HepG2 (cell line): ENCODE measurements at regions not wholly inside any gene's neighbourhood (a gene's known extent, or its start where the extent isn't known, plus 50 kb on each side); places are given as distances from the start of the nearest gene placed in this dataset.

Experiments
- ATAC-seq: fragments of 200-7000 bp; cut with Tn5 transposase; 3 replicates; pipeline ENCODE4 v1.9.1; 2020; ENCODE audit warnings: mild to moderate bottlenecking, moderate library complexity
- BruUV-seq: library from RNA; stranded (reverse); fragments of 400-500 nt; replicated peaks from 2 replicates; lab custom pipeline; 2021; lab: Mats Ljungman, UMichigan
- CTCF ChIA-PET: fragments of 300-600 bp; formaldehyde crosslinking; extraction: SDS; loops from one replicate; lab custom pipeline; 2021; ENCODE audit warnings: low total read pairs, inconsistent platforms, low intra/inter-chr PET ratio; lab: Yijun Ruan, JAX
- POLR2A ChIA-PET: fragments of 350-600 bp; sonication (Branson Sonifier 250); formaldehyde crosslinking; loops from one replicate; lab custom pipeline; 2020; ENCODE audit warnings: antibody characterized with exemption, inconsistent platforms; lab: Yijun Ruan, JAX
- DNase-seq: peaks from one replicate; pipeline ENCODE4 v3.0.0-alpha.2; 2015; ENCODE audit warnings: low spot score
- FAIRE-seq: peaks from 3 replicates; lab custom pipeline; 2011; peaks lifted over from hg19 to GRCh38; lab: Jason Lieb, UNC
- H2AFZ ChIP-seq: one replicate; pipeline ENCODE4 v1.6.1; 2011; ENCODE audit warnings: low read length, inconsistent platforms
- H3K27ac ChIP-seq: fragments of 300-600 bp; 3 replicates; pipeline ENCODE4 v1.8.0; 2011; ENCODE audit warnings: mixed run types, mild to moderate bottlenecking, mixed read lengths, low read length, inconsistent platforms; ENCODE audit not compliant: insufficient read depth; ENCODE audit errors: extremely low read length
- H3K27me3 ChIP-seq, 2 experiments: fragments of 200-600 bp in 1 of 2; 2 replicates in 1 of 2; 3 replicates in 1 of 2; pipeline versions ENCODE4 v1.6.0 to v1.8.0; 2011; ENCODE audit warnings: low read length in 2 of 2, mild to moderate bottlenecking in 2 of 2, moderate library complexity in 2 of 2, inconsistent platforms in 1 of 2; ENCODE audit not compliant: insufficient read depth in 2 of 2, control insufficient read depth in 1 of 2
- H3K36me3 ChIP-seq, 2 experiments: fragments of 200-600 bp in 1 of 2; replicated peaks in 1 of 2; 2 replicates in 1 of 2; 3 replicates in 1 of 2; pipeline versions ENCODE4 v1.5.1 to v1.8.0; 2011; ENCODE audit warnings: low read length in 2 of 2, inconsistent platforms in 1 of 2; ENCODE audit not compliant: insufficient read depth in 2 of 2, control insufficient read depth in 1 of 2
- H3K4me1 ChIP-seq: 2 replicates; pipeline ENCODE4 v1.5.1; 2012; ENCODE audit warnings: low read length, inconsistent platforms; ENCODE audit not compliant: insufficient read depth
- H3K4me2 ChIP-seq: 2 replicates; pipeline ENCODE4 v1.6.0; 2011; ENCODE audit warnings: low read depth, low read length, inconsistent platforms
- H3K4me3 ChIP-seq, 3 experiments: fragments of 200-600 bp in 1 of 3; sonication (generic), shearing (Covaris generic) in 1 of 3; replicated peaks in 1 of 3; 2 replicates each; pipeline ENCODE4 v1.5.1; 2011 to 2016; ENCODE audit warnings: low read length in 3 of 3, inconsistent platforms in 2 of 3, low read depth in 2 of 3, mild to moderate bottlenecking in 2 of 3, control low read depth in 1 of 3, mixed read lengths in 1 of 3; ENCODE audit not compliant: insufficient read depth in 1 of 3
- H3K79me2 ChIP-seq: one replicate; pipeline ENCODE4 v1.6.1; 2011; ENCODE audit warnings: low read length, inconsistent platforms; ENCODE audit not compliant: insufficient read depth
- H3K9ac ChIP-seq: 2 replicates; pipeline ENCODE4 v1.6.0; 2011; ENCODE audit warnings: mild to moderate bottlenecking, low read depth, low read length, inconsistent platforms; ENCODE audit not compliant: insufficient read depth
- H3K9me3 ChIP-seq: 2 replicates; pipeline ENCODE4 v1.5.1; 2012; ENCODE audit warnings: mild to moderate bottlenecking, low read length
- H4K20me1 ChIP-seq: 2 replicates; pipeline ENCODE4 v1.6.0; 2011; ENCODE audit warnings: inconsistent platforms, mild to moderate bottlenecking, low read length, moderate library complexity; ENCODE audit not compliant: insufficient read depth
- HNRNPK ChIP-seq: fragments of 200-400 bp; formaldehyde crosslinking; IDR thresholded peaks from 2 replicates; pipeline ENCODE4 v1.6.1; 2018; ENCODE audit warnings: low read length, low read depth, moderate library complexity, mild to moderate bottlenecking; ENCODE audit not compliant: poor library complexity, severe bottlenecking
- MAZ ChIP-seq, 2 experiments: sonication (generic) in 1 of 2; formaldehyde crosslinking in 1 of 2; IDR thresholded peaks; 2 replicates each; pipeline versions ENCODE4 v1.5.0 to v1.6.1; 2012 to 2020; ENCODE audit warnings: low read depth in 2 of 2, mild to moderate bottlenecking in 2 of 2, borderline replicate concordance in 1 of 2, improper control_type of control experiment in 1 of 2, low read length in 1 of 2, missing genetic modification reagents in 1 of 2, moderate library complexity in 1 of 2
- MEIS2 ChIP-seq: sonication (generic); formaldehyde crosslinking; IDR thresholded peaks from 2 replicates; pipeline ENCODE4 v1.9.0; 2021; ENCODE audit warnings: mild to moderate bottlenecking, missing genetic modification reagents
- NBN ChIP-seq: fragments of 450-650 bp; conservative IDR thresholded peaks from 2 replicates; pipeline ENCODE4 v1.6.1; 2017
- SMAD1 ChIP-seq: sonication (generic); formaldehyde crosslinking; IDR thresholded peaks from 2 replicates; pipeline ENCODE4 v1.4.0; 2020; ENCODE audit warnings: missing genetic modification reagents, low read depth, mild to moderate bottlenecking, borderline replicate concordance
- SRSF1 ChIP-seq: fragments of 200-400 bp; formaldehyde crosslinking; optimal IDR thresholded peaks from 2 replicates; pipeline ENCODE3; 2017; ENCODE audit warnings: mild to moderate bottlenecking, low read depth, low read length, moderate library complexity
- ZFYVE20 ChIP-seq: sonication (generic); formaldehyde crosslinking; IDR thresholded peaks from 2 replicates; pipeline ENCODE4 v1.8.0; 2023; ENCODE audit warnings: low read depth, mild to moderate bottlenecking, moderate library complexity, missing genetic modification reagents, borderline replicate concordance
- ZNF282 ChIP-seq: fragments of 450-650 bp; IDR thresholded peaks from 2 replicates; pipeline ENCODE4 v1.6.1; 2018; ENCODE audit not compliant: partially characterized antibody
- ZNF737 ChIP-seq: sonication (generic); formaldehyde crosslinking; IDR thresholded peaks from 2 replicates; pipeline ENCODE4 v1.5.0; 2020; ENCODE audit warnings: missing genetic modification reagents, mild to moderate bottlenecking, borderline replicate concordance
- ZNF746 ChIP-seq: sonication (generic); formaldehyde crosslinking; IDR thresholded peaks from 2 replicates; pipeline ENCODE4 v1.8.0; 2022; ENCODE audit warnings: mild to moderate bottlenecking, missing genetic modification reagents
- ZNF883 ChIP-seq: sonication (generic); formaldehyde crosslinking; IDR thresholded peaks from 2 replicates; pipeline ENCODE4 v1.5.1; 2020; ENCODE audit warnings: mild to moderate bottlenecking, missing genetic modification reagents; ENCODE audit errors: not compliant biosample characterization
- WGBS: methylation state at CpG from one replicate; pipeline ENCODE4 v1.1.6; 2017; ENCODE audit warnings: low lambda C conversion rate; 5-methylcytosine and 5-hydroxymethylcytosine counted together
- in situ Hi-C: cut with HindIII; loops from 2 replicates; pipeline ENCODE4 v1.10.0; 2017; ENCODE audit warnings: low pct_unique_long_range_greater_than_20kb; ENCODE audit not compliant: extremely low pct_ligation_motif_present
- intact Hi-C: fragments of 100-400 bp; cut with micrococcal nuclease; formaldehyde crosslinking; loops from one replicate; pipeline ENCODE4 v1.10.0; 2022; ENCODE audit not compliant: unreplicated experiment
- TF ChIP-seq, protein P1 (sequence below): IDR thresholded peaks from 2 replicates; pipeline ENCODE4 v1.6.1; 2016; ENCODE audit warnings: missing biosample characterization, missing genetic modification reagents, low read depth
- TF ChIP-seq, protein P2 (sequence below): sonication (generic); formaldehyde crosslinking; IDR thresholded peaks from 2 replicates; pipeline ENCODE4 v1.4.0; 2020; ENCODE audit warnings: mild to moderate bottlenecking, missing genetic modification reagents
- TF ChIP-seq, protein P3 (sequence below): sonication (generic); formaldehyde crosslinking; IDR thresholded peaks from 2 replicates; pipeline ENCODE4 v1.5.1; 2020; ENCODE audit warnings: mild to moderate bottlenecking, missing genetic modification reagents

DNA sequence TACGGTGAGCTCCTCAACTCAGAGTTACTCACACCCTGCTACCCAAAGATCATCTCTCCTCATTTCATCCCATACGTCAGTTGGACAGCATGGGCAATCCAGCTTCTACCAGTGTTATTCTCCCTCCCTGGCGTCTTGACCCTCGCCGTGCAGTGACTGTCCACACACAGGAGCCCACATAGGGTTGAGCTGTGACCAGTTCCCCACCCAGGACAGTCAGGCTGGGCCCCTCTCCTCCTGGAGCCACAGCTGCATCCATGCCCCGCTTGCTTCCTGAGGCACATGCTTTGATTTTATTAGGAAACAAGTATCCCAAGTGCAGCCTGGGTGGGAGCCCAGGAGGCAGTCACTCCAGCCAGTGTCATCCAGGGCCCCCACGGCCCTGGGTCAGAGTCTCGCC, 140.3 kb upstream of the SFSWAP start:
- Histone ChIP-seq H3K9me3 (no peaks in the 10 kb centered on the region), H3K9ac (no peak overlapping the region), H3K79me2 (no peaks in the 10 kb centered on the region), H3K36me3 (no peaks in the 10 kb centered on the region), H4K20me1 (no peaks in the 10 kb centered on the region), H2AFZ (no peak overlapping the region), H3K4me1 (no peaks in the 10 kb centered on the region), H3K4me2 (no peak overlapping the region), H3K27ac (no peak overlapping the region), H3K4me3 (no peak overlapping the region), H3K27me3 (peaks cover 2 to 70% of the 10 kb centered on the region in 2 experiments; a peak in 4 of 5 replicates)
- ChIA-PET POLR2A (no interaction called here), CTCF (no interaction called here)
- WGBS = 10% methylated on average over 8 of the region's 8 CpGs
- ATAC-seq (no peak), FAIRE-seq (no peak), DNase-seq (no peak)
- BruUV-seq = no TSS peak
- intact Hi-C loops = no loop called here
- TF ChIP-seq ZNF746 (CRISPR knock-in tag) = no peak
- TF ChIP-seq ZNF282 = no peak
- TF ChIP-seq, protein P1, sequence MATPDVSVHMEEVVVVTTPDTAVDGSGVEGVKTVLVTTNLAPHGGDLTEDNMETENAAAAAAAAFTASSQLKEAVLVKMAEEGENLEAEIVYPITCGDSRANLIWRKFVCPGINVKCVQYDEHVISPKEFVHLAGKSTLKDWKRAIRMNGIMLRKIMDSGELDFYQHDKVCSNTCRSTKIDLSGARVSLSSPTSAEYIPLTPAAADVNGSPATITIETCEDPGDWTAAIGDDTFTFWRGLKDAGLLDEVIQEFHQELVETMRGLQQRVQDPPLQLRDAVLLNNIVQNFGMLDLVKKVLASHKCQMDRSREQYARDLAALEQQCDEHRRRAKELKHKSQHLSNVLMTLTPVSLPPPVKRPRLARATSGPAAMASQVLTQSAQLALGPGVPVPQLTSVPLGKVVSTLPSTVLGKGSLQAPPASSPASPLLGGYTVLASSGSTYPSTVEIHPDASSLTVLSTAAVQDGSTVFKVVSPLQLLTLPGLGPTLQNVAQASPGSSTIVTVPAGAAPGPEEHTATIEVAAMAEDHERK (CRISPR knock-in tag) = no peak
- in situ Hi-C loops = no loop called here

DNA sequence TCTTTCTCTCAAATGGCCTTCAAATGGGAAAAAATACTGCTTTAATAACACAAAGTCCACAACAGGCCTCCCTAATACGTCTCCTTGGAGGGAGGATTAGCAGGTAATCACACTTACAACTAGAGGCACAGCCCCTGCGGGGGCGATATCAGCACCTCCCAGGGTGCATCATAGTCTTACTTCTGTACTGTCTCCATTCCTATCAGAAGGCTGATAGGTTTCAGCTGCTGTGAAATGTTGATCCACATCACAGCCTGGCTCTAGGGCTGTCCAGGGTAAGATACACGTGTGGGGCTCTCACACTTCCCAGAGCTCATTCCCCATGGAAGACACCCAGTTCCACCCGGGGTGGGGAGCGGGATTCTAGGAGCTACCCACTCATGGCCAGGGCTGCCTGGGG, 139.1 kb upstream of the SFSWAP start:
- Histone ChIP-seq H3K36me3 (no peaks in the 10 kb centered on the region), H3K4me2 (no peak overlapping the region), H2AFZ (no peak overlapping the region), H3K79me2 (no peaks in the 10 kb centered on the region), H4K20me1 (no peaks in the 10 kb centered on the region), H3K4me3 (no peak overlapping the region), H3K27me3 (peaks cover 4 to 67% of the 10 kb centered on the region in 2 experiments; a peak in 4 of 5 replicates), H3K4me1 (no peaks in the 10 kb centered on the region), H3K9ac (no peak overlapping the region), H3K9me3 (no peaks in the 10 kb centered on the region), H3K27ac (no peak overlapping the region)
- in situ Hi-C loops = no loop called here
- no peak for FAIRE-seq
- intact Hi-C loops = no loop called here
- POLR2A ChIA-PET = no interaction called here
- WGBS = 0% methylated on average over 3 of the region's 6 CpGs
- no TSS peak for BruUV-seq
- DNase-seq = no peak
- CTCF ChIA-PET = no interaction called here
- no peak for ATAC-seq
- TF ChIP-seq, protein P2, sequence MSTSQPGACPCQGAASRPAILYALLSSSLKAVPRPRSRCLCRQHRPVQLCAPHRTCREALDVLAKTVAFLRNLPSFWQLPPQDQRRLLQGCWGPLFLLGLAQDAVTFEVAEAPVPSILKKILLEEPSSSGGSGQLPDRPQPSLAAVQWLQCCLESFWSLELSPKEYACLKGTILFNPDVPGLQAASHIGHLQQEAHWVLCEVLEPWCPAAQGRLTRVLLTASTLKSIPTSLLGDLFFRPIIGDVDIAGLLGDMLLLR (CRISPR knock-in tag) = no peak
- TF ChIP-seq MAZ (IDR thresholded peaks at IDR 0.05; ENCODE audit: borderline replicate concordance, low read depth, low read length) = no peak
- TF ChIP-seq MAZ (CRISPR knock-in tag; IDR thresholded peaks at IDR 0.05; ENCODE audit: low read depth) = no peak
- TF ChIP-seq, protein P3, sequence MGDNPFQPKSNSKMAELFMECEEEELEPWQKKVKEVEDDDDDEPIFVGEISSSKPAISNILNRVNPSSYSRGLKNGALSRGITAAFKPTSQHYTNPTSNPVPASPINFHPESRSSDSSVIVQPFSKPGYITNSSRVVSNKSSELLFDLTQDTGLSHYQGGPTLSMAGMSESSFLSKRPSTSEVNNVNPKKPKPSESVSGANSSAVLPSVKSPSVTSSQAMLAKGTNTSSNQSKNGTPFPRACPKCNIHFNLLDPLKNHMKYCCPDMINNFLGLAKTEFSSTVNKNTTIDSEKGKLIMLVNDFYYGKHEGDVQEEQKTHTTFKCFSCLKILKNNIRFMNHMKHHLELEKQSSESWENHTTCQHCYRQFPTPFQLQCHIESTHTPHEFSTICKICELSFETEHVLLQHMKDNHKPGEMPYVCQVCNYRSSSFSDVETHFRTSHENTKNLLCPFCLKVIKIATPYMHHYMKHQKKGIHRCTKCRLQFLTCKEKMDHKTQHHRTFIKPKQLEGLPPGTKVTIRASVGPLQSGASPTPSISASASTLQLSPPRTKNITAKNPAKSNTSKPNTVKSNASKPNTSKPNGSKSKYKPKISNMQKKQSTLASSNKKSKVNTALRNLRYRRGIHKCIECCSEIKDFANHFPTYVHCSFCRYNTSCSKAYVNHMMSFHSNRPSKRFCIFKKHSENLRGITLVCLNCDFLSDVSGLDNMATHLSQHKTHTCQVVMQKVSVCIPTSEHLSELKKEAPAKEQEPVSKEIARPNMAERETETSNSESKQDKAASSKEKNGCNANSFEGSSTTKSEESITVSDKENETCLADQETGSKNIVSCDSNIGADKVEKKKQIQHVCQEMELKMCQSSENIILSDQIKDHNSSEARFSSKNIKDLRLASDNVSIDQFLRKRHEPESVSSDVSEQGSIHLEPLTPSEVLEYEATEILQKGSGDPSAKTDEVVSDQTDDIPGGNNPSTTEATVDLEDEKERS (CRISPR knock-in tag) = no peak
- TF ChIP-seq ZFYVE20 (CRISPR knock-in tag) = no peak
- no peak for TF ChIP-seq HNRNPK
- no peak for TF ChIP-seq SMAD1
- no peak for TF ChIP-seq MEIS2 (CRISPR knock-in tag)
- TF ChIP-seq ZNF883 (CRISPR knock-in tag) = no peak
- no peak for TF ChIP-seq SRSF1
- TF ChIP-seq NBN = no peak
- TF ChIP-seq ZNF737 (CRISPR knock-in tag) = no peak
